Common myeloid progenitor, CD34-positive (primary cell): ENCODE measurements at regions not wholly inside any gene's neighbourhood (a gene's known extent, or its start where the extent isn't known, plus 50 kb on each side); places are given as distances from the start of the nearest gene placed in this dataset.
A peak's percentile ranks its signal among the peaks of the same experiment; 100 is the strongest.

Experiments used
- CTCF ChIA-PET: fragments of 350-600 bp; sonication (Branson Sonifier 250); formaldehyde crosslinking; loops from one replicate; lab custom pipeline; 2021; ENCODE audit warnings: antibody characterized with exemption; lab: Charles Lee
- POLR2A ChIA-PET: fragments of 350-600 bp; sonication (Branson Sonifier 250); formaldehyde crosslinking; loops from one replicate; lab custom pipeline; 2021; ENCODE audit warnings: antibody characterized with exemption; lab: Charles Lee
- DNase-seq, 3 donors: peaks; one replicate each; pipeline versions ENCODE4 v3.0.0 to v3.0.0-alpha.2; 2013
- H3K27ac ChIP-seq, 2 experiments: 1 replicate in 1 of 2; 2 replicates in 1 of 2; pipeline ENCODE4 v1.7.0; 2013; ENCODE audit warnings: inconsistent platforms in 2 of 2, low read length in 2 of 2, mild to moderate bottlenecking in 2 of 2, low read depth in 1 of 2, moderate library complexity in 1 of 2; ENCODE audit not compliant: severe bottlenecking in 2 of 2, insufficient read depth in 1 of 2, poor library complexity in 1 of 2
- H3K27me3 ChIP-seq, 5 experiments: replicated peaks in 2 of 5; 1 replicate in 3 of 5; 2 replicates in 2 of 5; pipeline versions ENCODE4 v1.6.1 to v1.7.0; 2013; ENCODE audit warnings: low read length in 4 of 5, mild to moderate bottlenecking in 2 of 5, moderate library complexity in 2 of 5, inconsistent platforms in 1 of 5; ENCODE audit not compliant: insufficient read depth in 5 of 5, control insufficient read depth in 4 of 5
- H3K36me3 ChIP-seq, 4 experiments: 1 replicate in 2 of 4; 2 replicates in 2 of 4; pipeline versions ENCODE4 v1.6.1 to v1.7.0; 2013; ENCODE audit warnings: low read length in 3 of 4, control low read depth in 1 of 4, mild to moderate bottlenecking in 1 of 4; ENCODE audit not compliant: control insufficient read depth in 4 of 4, insufficient read depth in 4 of 4
- H3K4me1 ChIP-seq, 4 experiments: 1 replicate in 3 of 4; 2 replicates in 1 of 4; pipeline versions ENCODE4 v1.6.1 to v1.7.1; 2013; ENCODE audit warnings: low read length in 3 of 4, mild to moderate bottlenecking in 3 of 4, control low read depth in 1 of 4, inconsistent platforms in 1 of 4, moderate library complexity in 1 of 4; ENCODE audit not compliant: control insufficient read depth in 4 of 4, insufficient read depth in 4 of 4; ENCODE audit errors: control extremely low read depth in 1 of 4
- H3K4me3 ChIP-seq, 7 experiments: 1 replicate in 4 of 7; 2 replicates in 3 of 7; pipeline versions ENCODE4 v1.5.1 to v1.7.0; 2013; ENCODE audit warnings: mild to moderate bottlenecking in 7 of 7, low read length in 6 of 7, moderate library complexity in 6 of 7, inconsistent platforms in 2 of 7, low read depth in 2 of 7, control low read depth in 1 of 7; ENCODE audit not compliant: insufficient read depth in 4 of 7, control insufficient read depth in 1 of 7; ENCODE audit errors: extremely low read depth in 1 of 7
- H3K9me3 ChIP-seq, 5 experiments: 1 replicate in 4 of 5; 2 replicates in 1 of 5; pipeline versions ENCODE4 v1.6.1 to v1.7.1; 2013; ENCODE audit warnings: low read length in 4 of 5, mild to moderate bottlenecking in 2 of 5, inconsistent platforms in 1 of 5, low read depth in 1 of 5, moderate library complexity in 1 of 5; ENCODE audit not compliant: control insufficient read depth in 4 of 5, insufficient read depth in 2 of 5; ENCODE audit errors: control extremely low read depth in 1 of 5
- WGBS: methylation state at CpG from one replicate; pipeline ENCODE4 v1.1.5; 2013; ENCODE audit not compliant: insufficient coverage; 5-methylcytosine and 5-hydroxymethylcytosine counted together

- CTCF ChIA-PET, result no interaction called here
- H3K4me3 ChIP-seq, result no peak overlapping the region
- no peaks in the 10 kb centered on the region for H3K4me1 ChIP-seq
- 80% methylated on average over 1 of the region's 3 CpGs for WGBS
- POLR2A ChIA-PET, result no interaction called here
- H3K27ac ChIP-seq, result no peak overlapping the region
- H3K9me3 ChIP-seq, result peaks cover 0 to 3% (median 0%) of the 10 kb centered on the region in 5 experiments
- H3K36me3 ChIP-seq, result no peaks in the 10 kb centered on the region
- H3K27me3 ChIP-seq, result no peaks in the 10 kb centered on the region
- no peak for DNase-seq
Measured at GRCh38 chr2:82636402-82637020, 1822.6 kb downstream of the SUCLG1 start.

DNA sequence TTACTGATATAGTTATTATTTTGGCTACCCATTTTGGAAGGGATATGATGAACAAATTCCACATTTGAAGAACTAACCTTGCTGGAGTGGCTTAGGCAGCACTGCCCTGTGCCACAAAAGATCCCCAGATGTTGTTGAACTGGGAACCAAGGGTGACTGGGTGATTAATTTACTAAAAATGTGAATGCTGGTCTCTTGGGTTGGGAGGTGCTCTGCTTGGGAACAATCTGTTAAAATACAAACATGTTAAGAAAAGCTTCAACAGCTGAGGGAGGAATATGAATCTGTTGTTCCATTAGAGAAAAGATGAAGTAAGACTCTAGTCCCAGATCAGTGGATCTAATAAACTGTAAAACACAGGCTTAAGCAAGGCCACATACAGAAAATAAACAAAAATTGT, 1860.1 kb downstream of the SUCLG1 start:
- POLR2A ChIA-PET, result no interaction called here
- Histone ChIP-seq H3K27me3 (no peaks in the 10 kb centered on the region), H3K4me1 (no peaks in the 10 kb centered on the region), H3K4me3 (no peak overlapping the region), H3K36me3 (no peaks in the 10 kb centered on the region), H3K27ac (no peak overlapping the region), H3K9me3 (no peaks in the 10 kb centered on the region)
- no peak for DNase-seq
- CTCF ChIA-PET, result no interaction called here

- ChIA-PET POLR2A (no interaction called here), CTCF (no interaction called here)
- no peaks in the 10 kb centered on the region for H3K27me3 ChIP-seq
- no peak overlapping the region for H3K4me3 ChIP-seq
- WGBS, result no CpG with 5 or more reads among the region's 1 CpG
- H3K27ac ChIP-seq, result no peak overlapping the region
- no peak for DNase-seq
- H3K36me3 ChIP-seq, result no peaks in the 10 kb centered on the region
- no peaks in the 10 kb centered on the region for H3K9me3 ChIP-seq
- H3K4me1 ChIP-seq, result no peaks in the 10 kb centered on the region
Measured at GRCh38 chr2:82596581-82596980, 1862.5 kb downstream of the SUCLG1 start.

GRCh38 chr2:82591718-82592117, 1867.4 kb downstream of the SUCLG1 start:
- no peak overlapping the region for H3K4me3 ChIP-seq
- H3K4me1 ChIP-seq, result no peaks in the 10 kb centered on the region
- H3K9me3 ChIP-seq, result no peaks in the 10 kb centered on the region
- 67% methylated on average over 1 of the region's 3 CpGs for WGBS
- ChIA-PET POLR2A (no interaction called here), CTCF (interaction anchor here (1.3 kb wide), 1 partner anchor 25 kb away, joined by 3 read pairs; no protein-coding TSS in a partner anchor)
- DNase-seq, result no peak
- H3K27me3 ChIP-seq, result no peaks in the 10 kb centered on the region
- H3K36me3 ChIP-seq, result no peaks in the 10 kb centered on the region
- no peak overlapping the region for H3K27ac ChIP-seq

GRCh38 chr2:82576656-82577055, 1882.4 kb downstream of the SUCLG1 start:
- no peak overlapping the region for H3K27ac ChIP-seq
- no peak overlapping the region for H3K4me3 ChIP-seq
- no peaks in the 10 kb centered on the region for H3K27me3 ChIP-seq
- H3K9me3 ChIP-seq, result peaks cover 0 to 4% (median 0%) of the 10 kb centered on the region in 5 experiments
- ChIA-PET POLR2A (no interaction called here), CTCF (no interaction called here)
- no peaks in the 10 kb centered on the region for H3K36me3 ChIP-seq
- H3K4me1 ChIP-seq, result no peaks in the 10 kb centered on the region
- DNase-seq, result no peak

DNA sequence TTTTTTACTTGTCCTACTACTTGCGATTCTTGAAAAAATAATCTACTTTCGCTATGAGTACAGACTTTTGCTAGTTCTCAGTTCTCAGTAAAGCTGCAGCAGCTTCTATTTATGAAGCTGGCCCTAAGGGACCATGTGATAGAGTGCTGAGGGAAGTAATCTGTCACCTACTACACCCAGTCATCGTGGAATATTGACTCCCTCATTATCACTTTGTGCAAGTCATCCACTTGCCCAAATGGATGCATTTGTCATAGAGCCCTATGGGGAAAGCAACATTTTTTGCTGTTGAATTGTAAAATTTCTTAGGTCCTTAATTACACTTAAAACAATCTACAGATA, 1919.8 kb downstream of the SUCLG1 start:
- Histone ChIP-seq H3K4me1 (no peaks in the 10 kb centered on the region), H3K27me3 (no peaks in the 10 kb centered on the region), H3K36me3 (no peaks in the 10 kb centered on the region), H3K9me3 (no peaks in the 10 kb centered on the region), H3K27ac (no peak overlapping the region), H3K4me3 (no peak overlapping the region)
- ChIA-PET POLR2A (no interaction called here), CTCF (no interaction called here)
- WGBS, result 40% methylated on average over 1 of the region's 3 CpGs
- peak in 2 of 3 donors; percentile 6 to 55 for DNase-seq

DNA sequence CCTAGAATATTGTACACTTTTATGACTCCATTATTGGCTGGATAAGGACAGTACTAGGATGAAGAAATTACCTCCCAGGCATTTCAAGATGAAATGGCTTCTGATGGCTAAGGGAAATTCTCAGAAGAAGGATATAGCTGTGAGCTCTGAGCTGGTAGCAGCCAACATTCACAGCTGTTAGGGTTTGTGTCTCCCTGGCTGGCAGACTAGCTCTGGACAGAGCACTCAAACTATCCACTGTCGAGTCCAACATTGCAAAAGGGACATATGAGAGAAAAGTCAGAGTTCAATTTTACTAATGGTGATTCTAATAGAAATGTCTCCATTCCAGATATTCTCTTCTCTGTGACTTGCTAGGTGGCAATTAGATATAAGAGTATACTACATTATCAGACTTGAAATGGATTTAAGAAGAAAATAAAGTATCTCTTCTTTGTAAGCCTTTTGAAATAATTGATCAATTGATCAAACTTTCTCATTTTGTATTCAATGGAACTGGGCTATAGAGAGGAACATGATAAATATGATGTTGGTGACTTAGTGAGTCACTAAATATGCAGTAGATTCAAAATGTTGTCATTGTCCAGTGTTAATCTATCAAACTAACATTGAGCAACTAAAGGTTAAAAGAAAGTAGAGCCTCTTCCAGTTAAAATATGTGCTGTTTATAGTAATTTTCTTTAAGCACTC, 1920.3 kb downstream of the SUCLG1 start:
- CTCF ChIA-PET, result no interaction called here
- POLR2A ChIA-PET, result no interaction called here
- WGBS, result no CpG with 5 or more reads among the region's 1 CpG

More for the DNA sequence above, 1920.3 kb downstream of the SUCLG1 start:
- no peaks in the 10 kb centered on the region for H3K9me3 ChIP-seq
- no peak for DNase-seq
- H3K36me3 ChIP-seq, result no peaks in the 10 kb centered on the region
- no peaks in the 10 kb centered on the region for H3K27me3 ChIP-seq
- H3K4me1 ChIP-seq, result no peaks in the 10 kb centered on the region
- H3K27ac ChIP-seq, result no peak overlapping the region
- H3K4me3 ChIP-seq, result no peak overlapping the region
